Raji (cell line): ENCODE measurements at regions not wholly inside any gene's neighbourhood (a gene's known extent, or its start where the extent isn't known, plus 50 kb on each side); places are given as distances from the start of the nearest gene placed in this dataset.

Experiments
- POLR2A ChIP-seq: IDR thresholded peaks from 2 replicates; pipeline ENCODE4 v1.6.1; 2011; ENCODE audit warnings: low read depth, low read length, control low read depth; ENCODE audit not compliant: insufficient read depth

DNA sequence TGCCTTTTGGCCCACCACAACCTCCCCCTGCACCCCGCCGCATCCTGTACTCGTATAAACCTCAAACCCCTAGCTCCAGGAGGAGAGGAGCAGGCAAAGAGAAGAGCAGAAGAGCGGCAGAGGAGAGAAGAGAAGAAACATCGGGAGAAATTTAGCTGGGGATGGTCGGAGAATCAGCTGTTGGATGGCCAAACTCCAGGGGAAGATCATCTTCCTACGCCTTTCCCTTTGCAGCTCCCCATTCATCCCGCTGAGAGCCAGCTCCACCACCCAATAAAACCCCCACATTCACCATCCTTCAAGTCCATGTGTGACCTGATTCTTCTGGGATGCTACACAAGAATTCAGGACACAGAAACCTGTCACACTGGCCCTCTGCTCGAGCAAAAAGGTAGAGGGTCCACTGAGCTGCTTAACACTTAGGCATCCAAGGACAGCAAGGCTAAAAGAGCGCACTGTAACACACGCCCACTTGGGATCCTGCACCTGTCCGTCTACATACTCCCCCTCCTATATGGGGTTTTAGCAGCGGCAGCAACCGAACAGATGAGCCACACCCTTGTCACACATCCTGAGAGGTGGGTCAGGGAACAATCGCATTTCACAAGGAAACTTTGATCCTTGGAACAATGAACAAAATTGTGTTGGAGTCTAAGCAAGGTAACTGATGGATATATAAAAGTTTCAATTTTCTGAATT is 51.6 kb upstream of the MIR17HG start:
- TF ChIP-seq POLR2A: no peak

DNA sequence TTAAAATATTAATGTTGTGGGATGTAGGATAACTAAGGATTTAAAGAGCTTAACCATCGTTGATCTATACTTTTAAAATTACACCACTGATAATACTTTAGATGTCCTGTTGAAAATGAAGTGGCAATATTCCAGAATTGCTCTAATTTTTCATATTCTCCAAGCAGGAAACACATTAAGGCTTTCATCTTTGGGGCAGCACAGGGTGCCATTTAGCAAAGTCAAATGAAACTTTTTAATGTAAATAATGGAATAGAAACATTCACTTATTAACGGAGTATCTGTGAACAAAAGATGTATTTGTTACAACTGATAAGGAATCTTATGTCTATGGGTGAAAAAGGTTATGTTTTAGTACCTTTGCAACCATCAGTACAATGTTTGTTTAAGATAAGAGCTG is 50.0 kb upstream of the MIR17HG start:
- no peak for TF ChIP-seq POLR2A
